ENCODE measurements at regions not wholly inside any gene's neighbourhood (a gene's known extent, or its start where the extent isn't known, plus 50 kb on each side); places are given as distances from the start of the nearest gene placed in this dataset.

GRCh38 chr6:137758661-137759060 is 108.4 kb upstream of the TNFAIP3 start:
- DNase-seq (ENCODE audit: low read depth), result no peak

- DNase-seq (ENCODE audit: low read depth), result no peak
Measured at GRCh38 chr6:137759624-137760023, 107.4 kb upstream of the TNFAIP3 start.

- no peak for DNase-seq (ENCODE audit: low read depth)
Measured at GRCh38 chr6:137761072-137761471, 106.0 kb upstream of the TNFAIP3 start.

GRCh38 chr6:137761487-137761886 is 105.6 kb upstream of the TNFAIP3 start:
- no peak for DNase-seq (ENCODE audit: low read depth)

GRCh38 chr6:137762168-137763090 is 104.6 kb upstream of the TNFAIP3 start:
- no peak for DNase-seq (ENCODE audit: low read depth)

- DNase-seq (ENCODE audit: low read depth), result no peak
Measured at GRCh38 chr6:137763436-137763835, 103.6 kb upstream of the TNFAIP3 start.

- DNase-seq (ENCODE audit: low read depth), result no peak
Measured at GRCh38 chr6:137763886-137764285, 103.2 kb upstream of the TNFAIP3 start.

GRCh38 chr6:137764464-137764863 is 102.6 kb upstream of the TNFAIP3 start:
- DNase-seq (ENCODE audit: low read depth), result no peak

GRCh38 chr6:137765059-137765458 is 102.0 kb upstream of the TNFAIP3 start:
- no peak for DNase-seq (ENCODE audit: low read depth)

GRCh38 chr6:137766596-137767370 is 100.3 kb upstream of the TNFAIP3 start:
- DNase-seq (ENCODE audit: low read depth), result no peak

- no peak for DNase-seq (ENCODE audit: low read depth)
Measured at GRCh38 chr6:137767465-137767864, 99.6 kb upstream of the TNFAIP3 start.

GRCh38 chr6:137767911-137768690 is 99.0 kb upstream of the TNFAIP3 start:
- DNase-seq (ENCODE audit: low read depth), result no peak

- DNase-seq (ENCODE audit: low read depth), result no peak
Measured at GRCh38 chr6:137768935-137769334, 98.1 kb upstream of the TNFAIP3 start.

- no peak for DNase-seq (ENCODE audit: low read depth)
Measured at GRCh38 chr6:137769797-137770362, 97.2 kb upstream of the TNFAIP3 start.

GRCh38 chr6:137772541-137773250 is 94.4 kb upstream of the TNFAIP3 start:
- DNase-seq (ENCODE audit: low read depth), result no peak

GRCh38 chr6:137775227-137775626 is 91.8 kb upstream of the TNFAIP3 start:
- no peak for DNase-seq (ENCODE audit: low read depth)

- no peak for DNase-seq (ENCODE audit: low read depth)
Measured at GRCh38 chr6:137775720-137776119, 91.3 kb upstream of the TNFAIP3 start.

GRCh38 chr6:137776256-137776655 is 90.8 kb upstream of the TNFAIP3 start:
- no peak for DNase-seq (ENCODE audit: low read depth)

GRCh38 chr6:137776786-137777686 is 90.0 kb upstream of the TNFAIP3 start:
- no peak for DNase-seq (ENCODE audit: low read depth)

GRCh38 chr6:137777687-137778075 is 89.4 kb upstream of the TNFAIP3 start:
- DNase-seq (ENCODE audit: low read depth), result no peak
